IPS-NIHi11 (cell line): ENCODE measurements at regions not wholly inside any gene's neighbourhood (a gene's known extent, or its start where the extent isn't known, plus 50 kb on each side); places are given as distances from the start of the nearest gene placed in this dataset.

Source experiments
- DNase-seq: peaks from one replicate; pipeline ENCODE4 v3.0.0; 2012; ENCODE audit warnings: mixed read lengths, low spot score

- no peak for DNase-seq
Measured at GRCh38 chr18:73962256-73962655, 185.4 kb downstream of the FBXO15 start.

GRCh38 chr18:73961804-73962203 is 185.8 kb downstream of the FBXO15 start:
- no peak for DNase-seq

GRCh38 chr18:73959352-73959751 is 188.3 kb downstream of the FBXO15 start:
- no peak for DNase-seq

- no peak for DNase-seq
Measured at GRCh38 chr18:73954268-73954667, 193.4 kb downstream of the FBXO15 start.

- DNase-seq = no peak
Measured at GRCh38 chr18:73952296-73952946, 195.2 kb downstream of the FBXO15 start.

GRCh38 chr18:73950116-73950700 is 197.4 kb downstream of the FBXO15 start:
- DNase-seq = no peak

GRCh38 chr18:73948497-73948896 is 199.1 kb downstream of the FBXO15 start:
- DNase-seq = no peak

GRCh38 chr18:73948084-73948483 is 199.6 kb downstream of the FBXO15 start:
- DNase-seq = no peak

GRCh38 chr18:73947180-73947921 is 200.3 kb downstream of the FBXO15 start:
- DNase-seq = no peak

- no peak for DNase-seq
Measured at GRCh38 chr18:73945130-73945792, 202.4 kb downstream of the FBXO15 start.

GRCh38 chr18:73944715-73945114 is 202.9 kb downstream of the FBXO15 start:
- no peak for DNase-seq

- DNase-seq = no peak
Measured at GRCh38 chr18:73943763-73944162, 203.9 kb downstream of the FBXO15 start.

- no peak for DNase-seq
Measured at GRCh38 chr18:73942956-73943355, 204.7 kb downstream of the FBXO15 start.

GRCh38 chr18:73942081-73942625 is 205.5 kb downstream of the FBXO15 start:
- DNase-seq = no peak

- no peak for DNase-seq
Measured at GRCh38 chr18:73940721-73941120, 206.9 kb downstream of the FBXO15 start.

- DNase-seq = no peak
Measured at GRCh38 chr18:73939391-73939790, 208.2 kb downstream of the FBXO15 start.

GRCh38 chr18:73933685-73934084 is 213.9 kb downstream of the FBXO15 start:
- DNase-seq = no peak

GRCh38 chr18:73932976-73933375 is 214.7 kb downstream of the FBXO15 start:
- no peak for DNase-seq

GRCh38 chr18:73927496-73927895 is 220.1 kb downstream of the FBXO15 start:
- DNase-seq = no peak

GRCh38 chr18:73924836-73925235 is 222.8 kb downstream of the FBXO15 start:
- no peak for DNase-seq

- no peak for DNase-seq
Measured at GRCh38 chr18:73924307-73924706, 223.3 kb downstream of the FBXO15 start.

GRCh38 chr18:73923866-73924265 is 223.8 kb downstream of the FBXO15 start:
- DNase-seq = no peak

GRCh38 chr18:73920033-73920432 is 227.6 kb downstream of the FBXO15 start:
- no peak for DNase-seq
